ENCODE measurements at regions not wholly inside any gene's neighbourhood (a gene's known extent, or its start where the extent isn't known, plus 50 kb on each side); places are given as distances from the start of the nearest gene placed in this dataset.

- TF ChIP-seq ATF3 (IDR thresholded peaks at IDR 0.05; ENCODE audit: borderline replicate concordance, extremely low read depth, low read depth, low read length) = no peak
Observed at GRCh38 chr2:4039896-4040295, 336.5 kb downstream of the DCDC2C start (continued).

- no peaks in the 10 kb centered on the region for H3K9me3 ChIP-seq (replicated peaks; ENCODE audit: control insufficient read depth, insufficient read depth, low read length)
- CTCF ChIA-PET = no interaction called here
- no peaks in the 10 kb centered on the region; a peak in 1 of 4 replicates for H3K27me3 ChIP-seq (replicated peaks in 1 of 2; ENCODE audit: control insufficient read depth in 2 of 2, insufficient read depth in 2 of 2, low read length in 1 of 2)
- DNase-seq (ENCODE audit: low read depth, low spot score) (no peak), FAIRE-seq (no peak), ATAC-seq (peak; percentile 66)
- RAD21 ChIA-PET (ENCODE audit: unreplicated experiment) = no interaction called here
- no peak overlapping the region for H3K9ac ChIP-seq (ENCODE audit: control insufficient read depth, insufficient read depth, low read length)
- SMC1A ChIA-PET (ENCODE audit: uncharacterized antibody, unreplicated experiment) = no interaction called here
- no TSS peak for BruUV-seq (replicated peaks)
- H3K27ac ChIP-seq (ENCODE audit: control insufficient read depth, insufficient read depth) = no peak overlapping the region
- H3K4me2 ChIP-seq (ENCODE audit: control insufficient read depth, insufficient read depth) = no peak overlapping the region
- H3K36me3 ChIP-seq (ENCODE audit: control insufficient read depth in 2 of 2, insufficient read depth in 2 of 2, low read length in 1 of 2) = no peaks in the 10 kb centered on the region
- POLR2A ChIA-PET = no interaction called here
- H3K4me3 ChIP-seq = no peak overlapping the region
- intact Hi-C loops (cut with micrococcal nuclease; ENCODE audit: unreplicated experiment) (no loop called here), in situ Hi-C loops (cut with MboI) (no loop called here)
- 24% methylated on average over 9 of the region's 9 CpGs for WGBS (ENCODE audit: insufficient coverage, insufficient replicate concordance, low lambda C conversion rate, missing lambda C conversion rate)
- H3K79me2 ChIP-seq (ENCODE audit: control insufficient read depth, insufficient read depth, low read length) = no peaks in the 10 kb centered on the region
- H4K20me1 ChIP-seq (ENCODE audit: control insufficient read depth, insufficient read depth) = no peaks in the 10 kb centered on the region
- H3K4me1 ChIP-seq (ENCODE audit: control insufficient read depth, insufficient read depth, low read length) = no peaks in the 10 kb centered on the region
- no peak for TF ChIP-seq HSF1 (IDR thresholded peaks at IDR 0.05; ENCODE audit: low read depth, low read length)
- no peak for TF ChIP-seq TARDBP (IDR thresholded peaks at IDR 0.05; ENCODE audit: borderline replicate concordance)
- TF ChIP-seq NBN (IDR thresholded peaks at IDR 0.05) = no peak
- TF ChIP-seq SIX5 (IDR thresholded peaks at IDR 0.05; ENCODE audit: low read depth, low read length, severe bottlenecking) = no peak
- TF ChIP-seq ZNF274 (IDR thresholded peaks at IDR 0.05; ENCODE audit: insufficient read depth, insufficient read length) = no peak
- no peak overlapping the region for H2AFZ ChIP-seq (ENCODE audit: control insufficient read depth, low read depth, low read length)
Observed at GRCh38 chr2:4047961-4048891, 344.9 kb downstream of the DCDC2C start.

Data from GM12878 (cell line).